ENCODE measurements at regions not wholly inside any gene's neighbourhood (a gene's known extent, or its start where the extent isn't known, plus 50 kb on each side); places are given as distances from the start of the nearest gene placed in this dataset.

GRCh38 chr1:164914208-164914607 is 355.2 kb downstream of the PBX1 start:
- FAIRE-seq, result no peak
- no peaks in the 10 kb centered on the region for H3K79me2 ChIP-seq (ENCODE audit: control insufficient read depth, insufficient read depth, low read length)
- H3K9me3 ChIP-seq (replicated peaks; ENCODE audit: control insufficient read depth, insufficient read depth, low read length), result no peaks in the 10 kb centered on the region
- TF ChIP-seq CTCF (IDR thresholded peaks at IDR 0.05; ENCODE audit: extremely low read depth in 1 of 2, insufficient read depth in 1 of 2, low read depth in 1 of 2, low read length in 2 of 2) (no peak), MYC (IDR thresholded peaks at IDR 0.05; ENCODE audit: low read depth, low read length) (no peak), EZH2 (IDR thresholded peaks at IDR 0.05; ENCODE audit: borderline replicate concordance, low read depth, low read length, severe bottlenecking) (no peak), MAX (IDR thresholded peaks at IDR 0.05; ENCODE audit: insufficient read depth, insufficient read length) (no peak)
- DNase-seq (ENCODE audit: low read depth, low spot score), result peak; percentile 14
- H3K9me1 ChIP-seq (replicated peaks; ENCODE audit: control insufficient read depth, extremely low read depth, insufficient read depth, low read length), result no peaks in the 10 kb centered on the region
- BruUV-seq (replicated peaks), result no TSS peak
- intact Hi-C loops (cut with micrococcal nuclease), result no loop called here
- ChIA-PET CTCF (no interaction called here), POLR2A (no interaction called here)
- H3K4me2 ChIP-seq (ENCODE audit: insufficient read depth, low read length), result no peak overlapping the region
- no peaks in the 10 kb centered on the region for H4K20me1 ChIP-seq (replicated peaks; ENCODE audit: control insufficient read depth, extremely low read depth, insufficient read depth, low read length)
- no peak overlapping the region for H3K9ac ChIP-seq (replicated peaks; ENCODE audit: extremely low read depth, insufficient read depth, low read length)
- no peak overlapping the region for H2AFZ ChIP-seq (ENCODE audit: low read depth, low read length)
- no peaks in the 10 kb centered on the region for H3K36me3 ChIP-seq (ENCODE audit: control insufficient read depth in 2 of 2, extremely low read depth in 1 of 2, insufficient read depth in 2 of 2, low read length in 2 of 2)
- H3K4me1 ChIP-seq (ENCODE audit: control insufficient read depth, extremely low read depth, insufficient read depth, low read length), result no peaks in the 10 kb centered on the region
- H3K27ac ChIP-seq (ENCODE audit: insufficient read depth, low read depth, low read length), result no peak overlapping the region
- dilution Hi-C loops (cut with MboI; ENCODE audit: extremely low pct_ligation_motif_present, low sequenced_read_pairs), result no loop called here
- H3K27me3 ChIP-seq (ENCODE audit: control insufficient read depth in 2 of 2, insufficient read depth in 2 of 2, low read length in 2 of 2), result no peaks in the 10 kb centered on the region
- H3K4me3 ChIP-seq (replicated peaks in 1 of 3; ENCODE audit: insufficient read depth in 1 of 3, low read depth in 1 of 3, low read length in 3 of 3), result no peak overlapping the region

GRCh38 chr1:164912290-164912689 is 353.3 kb downstream of the PBX1 start:
- FAIRE-seq, result no peak
- dilution Hi-C loops (cut with MboI; ENCODE audit: extremely low pct_ligation_motif_present, low sequenced_read_pairs) (no loop called here), intact Hi-C loops (cut with micrococcal nuclease) (no loop called here)
- Histone ChIP-seq H3K79me2 (ENCODE audit: control insufficient read depth, insufficient read depth, low read length) (no peaks in the 10 kb centered on the region), H2AFZ (ENCODE audit: low read depth, low read length) (no peak overlapping the region), H4K20me1 (replicated peaks; ENCODE audit: control insufficient read depth, extremely low read depth, insufficient read depth, low read length) (no peaks in the 10 kb centered on the region), H3K27ac (ENCODE audit: insufficient read depth, low read depth, low read length) (no peak overlapping the region), H3K4me3 (replicated peaks in 1 of 3; ENCODE audit: insufficient read depth in 1 of 3, low read depth in 1 of 3, low read length in 3 of 3) (no peak overlapping the region), H3K27me3 (ENCODE audit: control insufficient read depth in 2 of 2, insufficient read depth in 2 of 2, low read length in 2 of 2) (no peaks in the 10 kb centered on the region), H3K9ac (replicated peaks; ENCODE audit: extremely low read depth, insufficient read depth, low read length) (no peak overlapping the region), H3K4me1 (ENCODE audit: control insufficient read depth, extremely low read depth, insufficient read depth, low read length) (no peaks in the 10 kb centered on the region), H3K9me1 (replicated peaks; ENCODE audit: control insufficient read depth, extremely low read depth, insufficient read depth, low read length) (no peaks in the 10 kb centered on the region), H3K4me2 (ENCODE audit: insufficient read depth, low read length) (no peak overlapping the region), H3K36me3 (ENCODE audit: control insufficient read depth in 2 of 2, extremely low read depth in 1 of 2, insufficient read depth in 2 of 2, low read length in 2 of 2) (no peaks in the 10 kb centered on the region), H3K9me3 (replicated peaks; ENCODE audit: control insufficient read depth, insufficient read depth, low read length) (no peaks in the 10 kb centered on the region)
- TF ChIP-seq POLR2A (IDR thresholded peaks at IDR 0.05; ENCODE audit: low read depth, low read length), result no peak
- POLR2A ChIA-PET, result no interaction called here
- no peak for DNase-seq (ENCODE audit: low read depth, low spot score)
- CTCF ChIA-PET, result no interaction called here
- BruUV-seq (replicated peaks), result no TSS peak

All from endothelial cell of umbilical vein (primary cell).